Sigmoid colon (tissue), 6 donors: ENCODE measurements at regions not wholly inside any gene's neighbourhood (a gene's known extent, or its start where the extent isn't known, plus 50 kb on each side); places are given as distances from the start of the nearest gene placed in this dataset.

Experiments
- DNase-seq: peaks from one replicate; pipeline ENCODE4 v3.0.0-alpha.2; 2019
- H3K27ac ChIP-seq, 4 donors: fragments of 200-600 bp; sonication (generic); one replicate each; pipeline ENCODE4 v1.5.1; 2016 to 2019; ENCODE audit warnings: mild to moderate bottlenecking in 1 of 4
- H3K27me3 ChIP-seq, 3 donors: fragments of 200-600 bp; sonication (generic); one replicate each; pipeline ENCODE4 v1.5.1; 2019; ENCODE audit warnings: mild to moderate bottlenecking in 1 of 3
- H3K36me3 ChIP-seq, 4 donors: fragments of 200-600 bp; sonication (generic); one replicate each; pipeline ENCODE4 v1.5.1; 2016 to 2019
- H3K4me1 ChIP-seq, 4 donors: fragments of 200-600 bp; sonication (generic); one replicate each; pipeline ENCODE4 v1.5.1; 2017 to 2019
- H3K4me3 ChIP-seq, 4 donors: fragments of 200-600 bp; sonication (generic); one replicate each; pipeline ENCODE4 v1.5.1; 2017 to 2019; ENCODE audit warnings: mild to moderate bottlenecking in 2 of 4, moderate library complexity in 1 of 4
- H3K9me3 ChIP-seq, 4 donors: fragments of 200-600 bp in 3 of 4; sonication (generic) in 3 of 4; one replicate each; pipeline versions ENCODE4 v1.5.1 to v1.6.1; 2013 to 2019
- EP300 ChIP-seq, 4 donors: sonication (generic); formaldehyde crosslinking; IDR thresholded peaks; one replicate each; pipeline ENCODE4 v1.6.1; 2017; ENCODE audit warnings: antibody characterized with exemption in 4 of 4
- POLR2A ChIP-seq, 2 donors: fragments of 450-650 bp; IDR thresholded peaks; one replicate each; pipeline ENCODE4 v1.6.1; 2016; ENCODE audit warnings: antibody characterized with exemption in 2 of 2, mild to moderate bottlenecking in 2 of 2, moderate library complexity in 2 of 2
- POLR2AphosphoS5 ChIP-seq, 4 donors: sonication (generic); formaldehyde crosslinking; IDR thresholded peaks; one replicate each; pipeline ENCODE4 v1.6.1; 2017; ENCODE audit warnings: antibody characterized with exemption in 4 of 4
- WGBS, 2 donors: extraction: QIAGEN DNeasy Blood & Tissue Kit; methylation state at CpG; one replicate each; pipeline ENCODE4 v1.1.7; 2013; 5-methylcytosine and 5-hydroxymethylcytosine counted together
- intact Hi-C: fragments of 100-400 bp; cut with DNase I; formaldehyde crosslinking; loops from one replicate; pipeline ENCODE4 v1.15.1; 2023
- TF ChIP-seq, protein P1 (sequence below), 4 experiments: fragments of 450-650 bp in 3 of 4; fragments of 200-600 bp in 1 of 4; IDR thresholded peaks; one replicate each; pipeline ENCODE4 v1.5.1; 2016 to 2019; ENCODE audit warnings: antibody characterized with exemption in 4 of 4, mild to moderate bottlenecking in 3 of 4, moderate library complexity in 2 of 4
- donor health status: healthy with polysubstance abuse.
- donor health status: healthy.

DNA sequence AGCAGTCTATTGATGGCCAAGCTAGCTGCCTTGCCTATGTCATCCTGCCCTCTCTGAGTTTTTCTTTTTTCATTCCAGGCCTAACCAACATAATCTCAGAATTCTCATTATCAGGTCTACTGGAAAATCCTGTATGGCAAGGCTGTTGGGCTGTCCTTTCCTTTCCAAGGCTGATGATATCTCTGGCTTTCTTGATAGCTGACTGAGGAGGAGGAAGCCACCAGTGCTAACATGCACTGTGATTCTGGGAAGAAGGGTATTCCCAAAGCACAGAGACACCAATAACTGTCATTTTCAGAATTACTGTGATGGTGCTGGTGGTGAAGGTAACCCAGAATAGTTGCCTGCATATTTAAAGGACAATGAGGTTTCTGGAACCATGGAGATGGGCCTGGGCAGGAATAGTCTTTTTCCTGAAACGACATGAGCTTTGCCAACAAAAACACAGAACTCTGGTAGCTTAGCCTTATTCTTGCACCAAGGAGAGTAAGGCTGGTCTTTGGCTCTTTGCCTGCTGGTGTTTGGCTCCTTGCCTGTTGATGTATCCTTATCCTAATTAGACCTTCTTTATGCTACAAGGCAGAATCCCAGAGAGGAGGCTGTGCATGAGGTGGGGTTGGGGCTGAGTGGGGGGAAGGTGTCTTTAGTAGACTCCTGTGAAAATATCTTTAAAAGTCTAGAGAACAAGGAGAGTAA lies 157.4 kb downstream of the TNFSF18 start:
- H3K27me3 ChIP-seq, result no peaks in the 10 kb centered on the region
- H3K9me3 ChIP-seq, result no peaks in the 10 kb centered on the region
- intact Hi-C loops, result no loop called here
- WGBS, 2 donors, result 26 to 57% methylated on average over 1 of the region's 1 CpG
- H3K27ac ChIP-seq, result no peak overlapping the region
- no peak overlapping the region for H3K4me3 ChIP-seq
- TF ChIP-seq POLR2AphosphoS5 (IDR thresholded peaks at IDR 0.05), result no peak
- TF ChIP-seq POLR2A (IDR thresholded peaks at IDR 0.05), result no peak
- no peaks in the 10 kb centered on the region for H3K36me3 ChIP-seq
- no peak for DNase-seq
- peaks cover 0 to 12% (median 2%) of the 10 kb centered on the region in 4 donors for H3K4me1 ChIP-seq

DNA sequence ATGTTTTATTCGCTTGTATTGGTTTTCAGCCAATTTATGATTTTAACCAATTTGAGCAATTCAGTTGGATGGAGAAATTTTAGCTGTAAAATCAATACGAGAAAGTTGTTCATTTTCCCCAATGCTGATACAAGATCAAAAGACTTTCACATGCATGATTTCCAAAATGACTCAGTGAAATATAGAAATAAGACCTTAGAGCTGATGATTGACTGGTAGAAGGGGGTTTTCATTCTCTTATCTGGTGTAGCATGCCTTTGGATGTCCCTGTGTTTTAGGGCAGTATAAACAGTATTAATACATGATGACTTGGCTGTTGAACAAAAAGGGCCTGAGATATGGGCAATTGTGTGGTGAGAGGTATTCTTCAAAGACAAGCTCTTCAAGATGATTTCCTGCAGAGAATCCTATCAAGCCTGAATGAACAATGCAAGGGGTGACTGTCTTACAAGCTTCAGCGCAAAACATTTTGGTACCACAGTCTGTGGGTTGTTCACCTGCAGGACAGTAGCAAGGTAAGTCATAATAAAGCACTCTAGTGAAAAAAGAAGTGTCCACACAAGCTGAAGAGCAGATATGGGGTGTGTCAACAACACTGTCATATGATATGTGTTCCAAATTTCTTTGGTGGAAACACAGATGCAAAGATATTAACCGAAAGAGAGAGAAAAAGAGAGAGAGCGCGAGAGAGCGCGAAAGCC lies 156.2 kb downstream of the TNFSF18 start:
- DNase-seq, result no peak
- H3K4me1 ChIP-seq, result peaks cover 0 to 12% (median 2%) of the 10 kb centered on the region in 4 donors
- no peak overlapping the region for H3K4me3 ChIP-seq
- H3K27me3 ChIP-seq, result no peaks in the 10 kb centered on the region
- WGBS, 2 donors, result 66 to 77% methylated on average over 8 of the region's 8 CpGs
- intact Hi-C loops, result loop anchor here (2.0 kb wide), 1 partner anchor 16 kb away; no protein-coding TSS in a partner anchor
- no peaks in the 10 kb centered on the region for H3K9me3 ChIP-seq
- H3K36me3 ChIP-seq, result no peaks in the 10 kb centered on the region
- TF ChIP-seq POLR2A (IDR thresholded peaks at IDR 0.05) (no peak), EP300 (IDR thresholded peaks at IDR 0.05) (no peak), POLR2AphosphoS5 (IDR thresholded peaks at IDR 0.05) (no peak)
- TF ChIP-seq, protein P1, sequence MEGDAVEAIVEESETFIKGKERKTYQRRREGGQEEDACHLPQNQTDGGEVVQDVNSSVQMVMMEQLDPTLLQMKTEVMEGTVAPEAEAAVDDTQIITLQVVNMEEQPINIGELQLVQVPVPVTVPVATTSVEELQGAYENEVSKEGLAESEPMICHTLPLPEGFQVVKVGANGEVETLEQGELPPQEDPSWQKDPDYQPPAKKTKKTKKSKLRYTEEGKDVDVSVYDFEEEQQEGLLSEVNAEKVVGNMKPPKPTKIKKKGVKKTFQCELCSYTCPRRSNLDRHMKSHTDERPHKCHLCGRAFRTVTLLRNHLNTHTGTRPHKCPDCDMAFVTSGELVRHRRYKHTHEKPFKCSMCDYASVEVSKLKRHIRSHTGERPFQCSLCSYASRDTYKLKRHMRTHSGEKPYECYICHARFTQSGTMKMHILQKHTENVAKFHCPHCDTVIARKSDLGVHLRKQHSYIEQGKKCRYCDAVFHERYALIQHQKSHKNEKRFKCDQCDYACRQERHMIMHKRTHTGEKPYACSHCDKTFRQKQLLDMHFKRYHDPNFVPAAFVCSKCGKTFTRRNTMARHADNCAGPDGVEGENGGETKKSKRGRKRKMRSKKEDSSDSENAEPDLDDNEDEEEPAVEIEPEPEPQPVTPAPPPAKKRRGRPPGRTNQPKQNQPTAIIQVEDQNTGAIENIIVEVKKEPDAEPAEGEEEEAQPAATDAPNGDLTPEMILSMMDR (IDR thresholded peaks at IDR 0.05), result no peak
- H3K27ac ChIP-seq, result peak overlapping the region in 1 of 4 donors; percentile 40

DNA sequence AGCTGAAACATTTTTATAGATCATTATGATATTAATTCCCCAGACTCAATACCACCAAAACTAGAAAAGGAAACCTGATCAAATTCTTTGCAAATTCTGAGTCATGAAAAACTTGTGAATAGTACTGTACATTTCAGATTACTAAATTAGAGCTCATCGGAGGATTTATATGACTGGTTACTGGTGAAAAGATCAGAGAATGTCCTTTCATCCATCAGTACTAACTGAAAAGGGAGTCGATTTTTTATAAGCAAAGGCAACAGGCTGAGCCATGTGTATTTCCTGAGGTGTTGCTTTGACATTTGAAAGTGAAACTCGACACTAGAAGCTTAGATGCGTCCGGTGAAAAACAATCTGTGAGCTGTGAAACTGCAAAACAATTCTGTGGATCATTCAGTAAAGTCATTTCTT lies 155.7 kb downstream of the TNFSF18 start:
- no peaks in the 10 kb centered on the region for H3K9me3 ChIP-seq
- intact Hi-C loops, result loop anchor here (2.0 kb wide), 1 partner anchor 16 kb away; no protein-coding TSS in a partner anchor
- WGBS, 2 donors, result 13 to 29% methylated on average over 5 of the region's 5 CpGs
- no peaks in the 10 kb centered on the region for H3K27me3 ChIP-seq
- peaks cover 0 to 12% (median 2%) of the 10 kb centered on the region in 4 donors for H3K4me1 ChIP-seq
- no peaks in the 10 kb centered on the region for H3K36me3 ChIP-seq
- no peak for TF ChIP-seq EP300 (IDR thresholded peaks at IDR 0.05)
- TF ChIP-seq POLR2AphosphoS5 (IDR thresholded peaks at IDR 0.05), result no peak
- TF ChIP-seq POLR2A (IDR thresholded peaks at IDR 0.05), result no peak
- TF ChIP-seq, protein P1 (IDR thresholded peaks at IDR 0.05), result no peak
- no peak for DNase-seq
- peak overlapping the region in 1 of 4 donors; percentile 12 for H3K4me3 ChIP-seq
- H3K27ac ChIP-seq, result peak overlapping the region in 2 of 4 donors; percentile 10 to 40

DNA sequence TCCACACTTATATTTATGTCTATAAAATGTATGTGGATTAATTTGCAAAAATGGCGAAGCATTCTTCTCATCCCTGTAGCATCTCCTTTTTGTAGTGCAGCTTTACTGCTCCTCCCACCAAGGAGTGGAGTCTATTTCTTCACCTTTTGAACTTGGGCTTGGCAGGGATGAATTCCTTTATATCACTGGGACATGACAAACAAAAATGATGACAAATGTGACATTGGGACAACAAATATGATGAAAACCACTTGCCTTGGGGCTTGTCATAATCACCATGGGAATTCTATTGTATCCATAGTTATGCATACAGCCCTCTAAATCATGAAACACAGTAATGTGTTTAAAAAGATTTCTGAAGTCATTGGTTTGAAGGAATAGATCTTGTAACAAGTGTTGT lies 155.0 kb downstream of the TNFSF18 start:
- WGBS, 2 donors, result 92 to 96% methylated on average over 1 of the region's 1 CpG
- Histone ChIP-seq H3K36me3 (no peaks in the 10 kb centered on the region), H3K9me3 (no peaks in the 10 kb centered on the region), H3K27ac (no peak overlapping the region), H3K4me1 (peaks cover 0 to 12% (median 2%) of the 10 kb centered on the region in 4 donors), H3K27me3 (no peaks in the 10 kb centered on the region), H3K4me3 (no peak overlapping the region)
- intact Hi-C loops, result loop anchor here (2.0 kb wide), 1 partner anchor 15 kb away; no protein-coding TSS in a partner anchor
- no peak for DNase-seq
- no peak for TF ChIP-seq EP300 (IDR thresholded peaks at IDR 0.05)
- TF ChIP-seq, protein P1 (IDR thresholded peaks at IDR 0.05), result no peak
- TF ChIP-seq POLR2A (IDR thresholded peaks at IDR 0.05), result no peak
- TF ChIP-seq POLR2AphosphoS5 (IDR thresholded peaks at IDR 0.05), result no peak

DNA sequence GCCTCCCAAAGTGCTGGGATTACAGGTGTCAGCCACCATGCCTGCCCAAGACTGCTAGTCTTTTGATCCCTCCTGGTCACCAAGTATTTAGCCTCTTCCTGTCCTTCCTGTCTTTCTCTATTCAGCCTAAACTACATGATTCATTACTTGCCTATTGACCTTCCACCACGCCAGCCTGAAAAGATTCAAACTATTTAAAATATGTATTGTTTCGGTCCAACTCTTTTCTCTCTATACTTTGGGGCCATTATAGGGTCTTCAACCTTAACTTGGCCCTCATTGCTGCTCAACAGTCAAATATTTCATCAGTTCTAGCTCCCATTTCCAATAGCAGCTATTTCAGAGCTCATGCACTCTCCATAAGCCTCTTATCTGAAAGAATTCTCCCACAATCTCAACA lies 153.0 kb downstream of the TNFSF18 start:
- intact Hi-C loops, result no loop called here
- Histone ChIP-seq H3K36me3 (no peaks in the 10 kb centered on the region), H3K4me3 (no peak overlapping the region), H3K27me3 (no peaks in the 10 kb centered on the region), H3K27ac (no peak overlapping the region), H3K4me1 (peaks cover 0 to 12% (median 2%) of the 10 kb centered on the region in 4 donors), H3K9me3 (no peaks in the 10 kb centered on the region)
- WGBS, 2 donors, result 90 to 91% methylated on average over 2 of the region's 2 CpGs
- no peak for DNase-seq
- TF ChIP-seq POLR2AphosphoS5 (IDR thresholded peaks at IDR 0.05) (no peak), POLR2A (IDR thresholded peaks at IDR 0.05) (no peak), EP300 (IDR thresholded peaks at IDR 0.05) (no peak)
- TF ChIP-seq, protein P1 (IDR thresholded peaks at IDR 0.05), result no peak
